HT1080 (cell line): ENCODE measurements at regions not wholly inside any gene's neighbourhood (a gene's known extent, or its start where the extent isn't known, plus 50 kb on each side); places are given as distances from the start of the nearest gene placed in this dataset.

Experiments
- DNase-seq: peaks from one replicate; pipeline ENCODE4 v3.0.0-alpha.2; 2015; ENCODE audit warnings: low read depth

DNA sequence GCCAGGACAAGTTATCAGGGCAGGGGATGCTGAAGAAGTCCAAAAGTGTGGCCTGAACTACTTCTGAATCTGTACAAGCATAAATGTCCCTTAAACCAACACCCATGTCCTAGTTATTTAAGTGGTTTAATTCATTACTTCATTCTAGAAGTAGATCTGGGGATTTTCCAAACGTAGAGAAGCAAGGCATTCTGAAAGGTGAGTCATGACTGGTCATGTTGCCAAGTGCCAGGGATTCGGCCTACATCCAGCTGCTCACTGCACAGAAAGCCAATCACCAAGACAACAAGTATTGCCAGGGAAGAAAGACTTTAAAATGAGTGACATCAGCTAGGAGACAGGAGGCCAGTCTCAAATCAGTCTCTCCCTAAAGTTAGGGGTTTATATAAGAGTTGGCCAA is 396.6 kb downstream of the GABRB3 start:
- DNase-seq: no peak

DNA sequence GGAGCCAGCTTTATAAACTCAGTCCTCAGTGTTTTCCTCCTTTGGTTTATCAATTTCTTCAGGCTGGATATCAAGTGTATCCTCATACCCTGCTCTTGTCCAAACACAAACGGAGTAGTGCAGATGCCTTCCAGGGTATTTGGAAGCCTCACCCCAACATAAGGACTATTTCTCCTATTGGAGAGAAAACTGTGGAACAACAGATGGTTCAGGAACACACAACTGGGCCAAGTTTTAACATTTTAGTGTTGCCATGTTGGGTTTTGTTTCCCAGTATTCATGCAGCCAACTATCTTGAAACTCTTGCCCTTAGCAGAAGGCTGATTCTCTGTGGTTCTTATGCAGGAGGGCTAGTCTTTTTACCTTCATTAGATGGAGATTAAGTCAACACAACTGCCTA is 398.1 kb downstream of the GABRB3 start:
- DNase-seq: no peak

DNA sequence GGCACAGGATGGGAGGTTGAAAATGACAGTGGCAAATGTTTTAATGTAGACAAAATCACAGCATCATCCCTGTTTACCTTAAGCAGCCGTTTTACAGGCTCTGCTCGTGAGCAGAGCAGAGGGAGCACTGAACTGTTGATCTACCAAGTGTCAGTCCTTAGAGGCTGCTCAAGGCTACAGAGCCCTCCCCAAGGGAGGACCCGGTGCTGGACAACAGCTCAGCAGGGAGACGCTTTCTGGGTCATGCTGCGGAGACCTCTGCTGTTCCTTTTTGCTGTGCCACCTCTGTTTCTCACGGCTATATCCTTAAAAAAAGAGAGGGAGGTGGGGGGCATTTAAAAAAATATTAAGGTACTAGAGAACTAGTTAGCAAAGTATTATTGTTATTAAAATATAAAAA is 400.2 kb downstream of the GABRB3 start:
- no peak for DNase-seq

DNA sequence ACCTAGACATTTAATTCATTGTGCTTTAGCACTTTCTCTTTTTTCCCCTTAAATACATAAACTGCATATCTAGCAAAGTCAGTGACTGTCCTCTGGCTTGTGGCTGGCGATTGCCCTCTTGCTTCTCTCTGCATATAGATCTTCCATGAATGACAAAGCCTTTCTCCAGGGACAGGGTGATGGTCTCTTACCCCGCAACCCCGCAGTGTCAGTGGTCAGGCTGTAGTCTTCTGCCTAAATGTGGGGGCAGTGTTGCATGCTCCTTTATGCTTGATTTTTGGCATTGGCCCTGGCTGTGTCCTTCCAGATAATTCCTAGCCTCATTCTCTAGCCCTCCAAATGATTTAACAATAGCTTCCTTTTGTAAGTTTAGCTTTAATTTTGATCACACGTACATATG is 407.8 kb downstream of the GABRB3 start:
- no peak for DNase-seq

DNA sequence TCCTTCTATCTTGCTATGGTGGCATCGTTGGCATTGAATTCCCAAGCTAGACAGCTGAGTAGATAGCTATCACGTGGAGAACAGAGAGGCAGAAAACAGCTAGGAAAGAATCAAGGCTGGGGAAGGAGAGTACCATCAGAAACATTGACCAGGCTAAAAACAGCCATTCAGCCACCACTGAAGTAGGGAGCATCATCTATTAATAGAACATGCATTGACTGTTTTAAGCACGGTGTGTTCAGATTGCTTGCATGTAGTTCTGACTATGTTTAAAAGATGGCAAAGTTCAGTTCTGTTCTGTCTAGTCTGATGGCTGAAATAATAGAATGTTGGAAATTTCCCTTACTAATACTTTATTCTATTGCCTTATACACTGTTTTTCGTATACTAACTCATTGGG is 413.0 kb downstream of the GABRB3 start:
- DNase-seq: no peak

DNA sequence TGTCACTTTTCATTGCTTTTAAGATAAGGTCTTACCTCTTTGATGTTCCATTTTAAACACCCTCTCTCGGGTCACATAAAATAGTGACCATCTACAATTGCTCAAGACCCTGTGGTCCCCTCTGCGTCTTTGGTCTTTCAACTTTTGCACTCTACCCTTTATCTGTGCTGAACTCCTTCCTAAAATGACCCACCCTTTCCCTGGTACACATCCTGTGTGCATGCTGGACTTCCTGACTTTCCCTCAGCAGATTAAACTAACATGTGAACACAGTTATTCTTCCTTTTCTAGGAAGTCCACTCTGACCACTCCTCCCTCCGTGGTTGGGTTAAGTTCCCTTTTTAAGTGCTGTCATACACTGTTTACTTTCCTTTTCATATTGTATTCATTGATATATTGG is 414.2 kb downstream of the GABRB3 start:
- DNase-seq: no peak

DNA sequence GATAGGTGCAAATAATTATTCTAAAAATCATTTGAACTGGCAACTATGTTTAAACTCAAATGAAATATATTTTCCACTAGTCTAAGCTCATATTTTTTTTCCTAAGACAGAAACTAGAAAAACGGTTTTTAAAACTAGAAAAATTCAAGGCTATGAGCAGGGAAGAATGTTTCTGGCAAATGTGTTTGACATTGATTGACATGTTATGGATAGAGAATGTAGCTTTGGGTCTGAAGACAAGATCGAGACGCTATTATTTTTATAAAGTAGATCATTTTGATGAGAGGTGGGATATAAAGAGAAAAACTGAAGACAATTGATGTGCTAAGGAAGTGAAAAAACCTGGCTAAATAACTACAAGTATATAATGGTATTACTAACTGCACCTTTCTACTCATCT is 415.2 kb downstream of the GABRB3 start:
- no peak for DNase-seq

DNA sequence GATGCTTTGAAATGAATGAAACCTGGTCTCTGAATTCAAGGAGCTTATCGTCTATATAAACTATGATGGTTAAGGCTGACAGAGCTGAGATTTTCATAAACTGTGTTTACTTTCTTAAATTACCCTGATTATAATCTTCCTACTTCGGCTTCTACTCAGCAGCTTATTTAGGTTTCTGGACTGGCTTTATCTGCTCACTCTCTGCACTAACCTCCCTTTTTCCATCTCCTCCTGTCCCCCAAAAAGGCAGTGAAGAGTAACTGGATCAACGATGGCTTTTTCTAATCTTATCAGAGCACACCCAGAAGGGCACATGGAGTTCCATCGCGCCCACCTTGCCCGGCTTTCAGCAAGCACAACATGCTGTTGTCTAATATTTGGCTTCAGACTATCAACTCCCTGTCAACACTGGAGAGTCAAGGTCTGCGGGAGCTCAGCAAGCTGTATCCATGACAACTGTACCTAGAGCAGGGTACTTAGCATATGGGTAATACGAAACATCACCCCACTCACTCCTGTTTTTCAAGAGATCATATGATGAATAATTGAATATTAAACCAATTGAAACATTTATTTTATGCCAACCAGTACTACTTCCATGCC is 417.3 kb downstream of the GABRB3 start:
- DNase-seq: no peak

DNA sequence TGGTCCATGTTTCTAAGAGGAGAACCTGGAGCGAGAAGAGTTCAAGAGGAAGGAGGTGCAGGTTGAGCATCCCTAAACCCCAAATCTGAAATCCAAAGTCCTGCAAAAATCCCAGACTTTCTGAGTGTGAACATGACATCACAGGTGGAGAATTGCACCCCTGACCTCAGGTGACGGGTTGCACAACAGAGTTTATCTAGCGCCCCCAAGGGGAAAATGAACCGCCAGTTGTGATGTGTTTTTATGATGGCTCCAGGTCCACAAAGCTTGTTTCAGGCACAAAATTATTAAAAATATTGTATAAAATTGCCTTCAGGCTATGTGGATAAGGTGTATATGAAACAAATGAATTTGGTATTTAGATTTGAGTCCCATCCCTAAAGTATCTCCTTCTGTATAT is 420.0 kb downstream of the GABRB3 start:
- DNase-seq: no peak

DNA sequence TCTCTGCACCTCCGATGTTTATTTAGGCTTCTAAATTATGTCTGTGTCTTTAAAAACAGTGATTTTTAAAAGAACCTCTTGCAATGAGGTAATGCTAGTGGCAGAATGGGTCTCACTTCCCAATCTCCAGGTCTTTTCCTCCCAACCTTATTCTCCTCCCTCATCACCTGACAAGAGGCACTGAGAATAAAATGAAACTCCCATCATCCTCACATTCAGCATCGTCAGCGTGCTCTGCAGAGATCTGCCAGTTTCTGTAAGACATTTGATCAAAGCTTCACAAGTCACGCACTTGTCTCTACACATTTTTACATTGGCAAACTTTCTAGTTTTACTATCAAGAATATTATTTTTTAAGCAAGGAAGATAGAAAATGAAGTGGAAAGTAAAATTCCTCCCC is 420.5 kb downstream of the GABRB3 start:
- no peak for DNase-seq

DNA sequence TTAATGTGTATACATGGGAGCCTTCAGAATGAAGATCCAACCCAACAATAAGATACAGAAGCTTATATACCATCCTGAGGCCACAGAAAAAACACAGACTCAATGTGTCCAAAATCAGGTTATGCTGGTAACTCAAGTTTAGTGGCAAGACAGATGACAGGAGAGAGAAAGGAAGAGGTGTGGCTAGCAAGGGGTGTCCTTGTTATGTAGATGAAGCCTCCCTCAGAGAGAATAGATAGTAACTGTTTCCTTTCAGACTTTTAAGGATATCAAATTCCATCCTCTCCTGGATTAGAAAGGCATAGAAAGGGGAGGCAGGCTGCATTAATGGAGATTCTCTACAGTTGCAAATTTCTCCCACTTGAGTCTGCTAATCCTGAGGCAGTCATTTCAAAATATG is 447.4 kb downstream of the GABRB3 start:
- no peak for DNase-seq

DNA sequence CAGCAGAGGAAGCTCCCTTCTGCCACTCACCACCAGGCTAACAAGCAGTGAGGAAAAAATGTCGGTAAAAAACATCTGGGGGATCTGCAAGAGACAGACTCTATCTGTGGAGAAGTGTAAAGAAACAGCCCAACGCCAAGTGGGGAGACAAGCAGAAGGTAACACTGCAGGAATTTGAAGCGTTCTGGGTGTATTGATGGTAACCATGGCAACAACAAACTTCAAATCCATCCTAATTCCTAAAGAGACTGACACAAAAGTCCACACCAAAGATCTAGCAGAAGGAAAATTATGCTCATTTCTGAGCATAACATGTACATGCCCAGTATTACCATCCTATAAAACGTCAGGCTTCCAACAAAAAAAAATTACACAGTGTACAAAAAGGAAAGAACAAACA is 449.3 kb downstream of the GABRB3 start:
- no peak for DNase-seq

DNA sequence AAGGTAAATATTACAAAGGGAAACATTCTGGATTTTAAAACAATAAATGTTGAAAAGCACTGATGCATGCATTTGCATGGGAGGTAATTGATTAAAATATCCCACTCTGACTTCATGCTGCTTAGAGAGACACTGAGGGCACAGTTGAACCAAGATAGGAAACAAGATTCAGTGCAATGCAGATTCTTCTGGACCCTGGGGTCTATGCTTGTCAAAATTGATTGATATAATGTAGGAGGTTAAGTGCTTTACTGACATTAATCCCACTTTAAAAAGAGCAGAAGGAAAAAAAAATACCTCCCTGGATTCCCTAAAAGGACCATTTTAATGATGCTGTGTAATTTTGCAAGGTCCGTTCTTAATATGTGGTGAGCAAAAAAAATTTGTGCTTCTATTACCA is 454.2 kb downstream of the GABRB3 start:
- DNase-seq: no peak

DNA sequence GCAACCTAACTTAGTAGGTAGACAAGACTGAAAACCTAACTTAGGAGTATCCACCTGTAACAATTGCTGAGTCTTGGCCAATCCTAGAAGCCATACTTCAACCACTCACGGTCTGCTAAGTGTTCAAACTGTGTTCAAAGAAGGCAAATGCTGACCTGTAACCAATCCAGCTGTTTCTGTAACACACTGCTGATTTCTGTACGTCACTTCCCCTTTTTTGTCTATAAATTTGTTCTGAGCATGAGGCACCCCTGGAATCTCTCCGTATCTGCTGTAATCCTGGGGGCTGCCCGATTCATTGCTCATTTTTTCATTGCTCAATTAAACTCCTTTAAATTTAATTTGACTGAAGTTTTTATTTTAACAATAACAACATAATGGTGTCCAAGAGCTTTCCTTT is 451.4 kb upstream of the ATP10A start:
- DNase-seq: no peak

DNA sequence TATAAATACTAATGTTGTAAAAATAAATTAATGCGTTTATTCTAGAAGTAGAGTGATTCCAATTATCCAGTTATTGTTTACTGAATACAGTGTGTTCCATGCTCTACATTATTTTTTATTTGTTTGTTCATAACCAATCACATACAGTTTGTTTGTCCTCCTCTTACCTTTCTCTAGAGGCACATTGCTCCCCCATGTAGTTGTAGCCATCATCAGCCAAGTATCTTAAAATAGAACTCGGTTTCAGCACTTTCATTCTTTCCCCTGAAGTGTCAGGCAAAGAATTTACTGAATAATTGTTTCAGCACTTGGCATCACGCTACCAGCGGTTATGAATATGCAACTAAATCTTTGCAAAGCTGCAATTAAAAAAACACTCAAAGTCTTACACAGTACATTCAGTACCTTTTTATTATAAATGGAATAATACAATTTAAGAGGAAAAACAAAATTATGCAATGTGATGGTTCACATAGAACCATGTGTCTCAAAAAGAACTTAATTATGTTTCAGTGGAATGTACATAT is 448.6 kb upstream of the ATP10A start:
- DNase-seq: no peak

DNA sequence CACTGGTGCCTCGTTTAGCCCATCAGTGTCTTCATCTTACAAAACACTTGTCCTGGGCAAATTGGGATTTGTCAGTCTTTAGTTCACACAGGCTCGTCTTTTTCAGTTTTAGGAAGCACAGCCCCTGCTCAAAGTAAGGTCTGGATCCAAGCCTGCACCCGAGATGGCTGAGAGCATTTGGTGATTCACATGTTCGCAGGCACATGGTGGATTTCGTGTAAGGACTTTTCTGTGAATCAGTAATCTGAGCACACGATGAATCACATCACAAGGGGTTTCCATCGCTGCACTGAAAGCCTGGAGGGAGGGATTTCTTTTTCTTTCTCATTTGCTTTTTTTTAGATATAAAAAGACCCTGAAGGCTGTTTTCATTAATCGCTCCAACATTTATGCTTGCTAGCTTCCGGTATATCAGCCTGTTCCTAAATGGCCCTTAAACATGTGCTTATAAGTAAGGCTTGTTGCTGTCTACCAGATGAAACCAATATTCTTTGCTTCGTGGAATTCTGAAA is 435.6 kb upstream of the ATP10A start:
- DNase-seq: peak; percentile 39

DNA sequence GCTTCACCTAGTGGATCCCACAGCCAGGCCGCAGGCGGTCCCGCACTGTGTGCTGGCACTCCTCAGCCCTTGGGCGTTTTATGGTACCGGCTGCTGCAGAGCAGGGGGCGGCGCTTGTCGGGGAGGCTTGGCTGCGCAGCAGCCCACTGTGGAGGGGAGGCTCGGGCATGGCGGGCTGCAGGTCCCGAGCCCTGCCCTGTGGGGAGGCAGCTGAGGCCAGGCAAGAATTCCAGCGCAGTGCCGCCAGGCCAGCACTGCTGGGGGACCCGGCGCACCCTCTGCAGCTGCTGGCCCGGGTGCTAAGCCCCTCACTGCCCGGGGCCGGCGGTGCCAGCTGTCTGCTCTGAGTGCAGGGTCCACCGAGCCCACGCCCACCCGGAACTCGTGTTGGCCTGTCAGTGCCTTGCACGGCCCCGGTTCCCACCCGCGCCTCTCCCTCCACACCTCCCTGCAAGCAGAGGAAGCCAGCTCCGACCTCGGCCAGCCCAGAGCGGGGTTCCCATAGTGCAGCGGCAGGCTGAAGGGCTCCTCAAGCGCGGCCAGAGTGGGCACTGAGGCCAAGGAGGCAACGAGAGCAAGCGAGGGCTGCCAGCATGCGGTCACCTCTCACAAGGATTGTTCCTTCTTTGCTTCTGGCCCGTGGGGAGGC is 435.0 kb upstream of the ATP10A start:
- DNase-seq: no peak

DNA sequence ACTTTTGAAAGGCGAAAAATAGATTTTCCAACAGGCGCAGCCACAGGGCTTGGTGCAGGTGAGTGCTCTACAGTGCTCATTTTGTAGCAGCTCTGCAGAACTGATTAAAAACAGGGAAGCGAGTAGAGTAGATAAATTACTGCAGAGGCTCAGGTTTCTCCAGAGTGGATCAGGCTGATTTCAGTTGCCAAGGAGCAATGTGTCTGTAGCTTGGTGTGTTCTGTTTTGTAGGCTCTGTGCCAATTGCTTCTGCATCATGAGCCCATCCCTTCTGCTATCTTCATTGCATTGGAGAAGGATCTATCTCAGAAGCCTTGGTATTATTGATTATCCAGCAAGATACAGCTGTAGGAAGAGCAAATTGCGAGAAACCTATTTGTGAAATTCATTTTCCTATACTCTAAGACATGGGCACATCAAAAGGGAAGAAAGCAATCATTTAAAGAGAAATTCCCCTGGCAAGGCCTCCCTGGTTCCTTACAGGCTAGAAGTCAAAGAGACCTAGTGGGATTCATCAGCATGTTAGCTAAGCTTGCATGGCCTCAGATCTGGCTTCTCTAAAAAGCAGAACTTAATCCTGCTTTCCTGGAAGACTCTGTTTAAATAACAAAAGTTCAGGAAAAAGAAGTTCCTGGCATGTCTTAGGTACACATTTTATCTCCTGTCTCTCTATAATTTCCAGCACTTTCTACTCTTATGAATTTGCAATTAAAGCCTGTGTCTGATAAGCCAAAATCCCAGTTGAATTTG is 432.4 kb upstream of the ATP10A start:
- no peak for DNase-seq

DNA sequence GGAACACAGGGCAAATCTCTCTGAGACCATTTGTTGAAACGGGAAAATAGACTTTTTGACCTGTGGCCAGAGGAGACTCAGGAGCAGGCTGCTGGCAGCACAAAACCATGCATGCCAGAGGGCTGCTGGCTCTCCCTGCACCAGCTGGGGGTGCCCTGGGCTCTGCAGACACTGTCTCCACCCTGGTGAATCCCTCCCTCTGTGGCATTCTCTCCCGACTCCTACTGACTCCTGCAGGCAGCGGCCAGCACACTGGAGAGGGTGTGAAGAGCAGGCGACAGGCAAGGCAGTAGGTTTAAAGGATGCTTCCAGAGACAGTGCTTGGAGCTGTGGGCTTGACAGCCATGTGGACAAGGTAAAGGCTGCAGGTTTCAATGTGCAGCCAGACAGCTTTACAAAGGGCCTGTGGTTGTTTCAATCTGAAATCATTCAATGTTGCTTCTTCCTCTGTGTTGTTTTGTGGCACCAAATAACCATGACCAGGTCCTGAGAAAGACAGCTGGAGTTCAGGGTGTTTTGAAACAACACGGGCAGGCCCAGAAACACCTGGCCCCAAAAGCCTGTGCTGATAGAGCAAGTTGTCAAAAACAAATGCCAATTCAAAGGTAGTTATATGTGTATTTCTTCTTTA is 431.0 kb upstream of the ATP10A start:
- no peak for DNase-seq

DNA sequence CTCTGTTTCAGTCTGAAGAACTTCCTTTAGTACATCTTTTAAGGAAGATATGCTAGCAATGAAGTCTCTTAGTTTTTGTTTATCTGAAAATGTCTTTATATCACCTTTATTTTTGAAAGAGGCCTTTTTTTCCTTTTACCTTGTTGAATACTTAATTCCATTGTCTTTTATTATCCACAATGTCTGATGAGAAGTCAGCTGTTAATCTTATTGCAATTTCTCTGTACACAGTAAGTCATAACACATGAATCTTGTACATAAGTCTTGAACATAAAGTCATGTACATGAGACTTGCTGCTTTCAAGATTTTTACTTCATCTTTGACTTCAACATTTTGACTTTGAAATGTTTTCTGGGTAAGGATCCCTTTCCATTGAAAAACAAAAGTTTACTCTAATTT is 424.3 kb upstream of the ATP10A start:
- no peak for DNase-seq

DNA sequence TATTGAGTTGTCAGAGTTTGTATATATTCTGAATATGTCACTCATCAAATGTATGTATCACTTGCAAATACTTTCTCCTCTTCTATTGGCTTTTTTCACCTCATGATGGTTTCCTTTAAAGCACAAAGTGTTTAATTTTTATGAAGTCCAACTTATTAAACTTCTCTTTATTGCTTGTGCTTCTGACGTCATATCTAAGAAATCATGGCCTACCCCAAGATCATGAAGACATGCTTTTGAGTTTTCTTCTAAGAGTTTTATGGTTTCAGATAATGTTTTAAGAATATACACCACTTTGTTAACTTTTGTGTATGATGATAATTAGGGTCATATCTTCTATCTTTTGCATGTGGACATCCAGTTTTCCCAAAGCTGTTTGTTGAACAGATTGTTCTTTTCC is 417.2 kb upstream of the ATP10A start:
- no peak for DNase-seq

DNA sequence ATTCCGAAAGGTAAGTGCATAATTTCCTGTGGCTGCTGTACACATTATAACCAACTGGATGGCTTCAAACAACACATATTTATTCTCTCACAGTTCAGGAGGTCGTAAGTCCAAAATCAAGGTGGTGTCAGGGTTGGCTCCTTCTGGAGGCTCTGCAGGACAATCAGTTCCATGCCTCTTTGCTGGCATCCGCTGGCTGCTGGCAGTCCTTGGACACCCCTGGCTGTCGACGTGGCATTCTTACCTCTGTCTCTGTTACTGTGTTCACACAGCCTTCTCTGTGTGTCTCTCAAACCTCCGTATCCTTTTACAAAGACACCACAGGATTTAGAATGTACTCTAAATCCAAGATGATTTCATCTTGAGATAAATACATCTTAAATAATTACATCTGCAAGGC is 398.8 kb upstream of the ATP10A start:
- DNase-seq: no peak
